GM21367 (cell line): ENCODE measurements at regions not wholly inside any gene's neighbourhood (a gene's known extent, or its start where the extent isn't known, plus 50 kb on each side); places are given as distances from the start of the nearest gene placed in this dataset.

Experiments
- ATAC-seq: cut with Tn5 transposase; IDR thresholded peaks from one replicate; pipeline ENCODE4 v1.9.1; 2021; ENCODE audit not compliant: unreplicated experiment

DNA sequence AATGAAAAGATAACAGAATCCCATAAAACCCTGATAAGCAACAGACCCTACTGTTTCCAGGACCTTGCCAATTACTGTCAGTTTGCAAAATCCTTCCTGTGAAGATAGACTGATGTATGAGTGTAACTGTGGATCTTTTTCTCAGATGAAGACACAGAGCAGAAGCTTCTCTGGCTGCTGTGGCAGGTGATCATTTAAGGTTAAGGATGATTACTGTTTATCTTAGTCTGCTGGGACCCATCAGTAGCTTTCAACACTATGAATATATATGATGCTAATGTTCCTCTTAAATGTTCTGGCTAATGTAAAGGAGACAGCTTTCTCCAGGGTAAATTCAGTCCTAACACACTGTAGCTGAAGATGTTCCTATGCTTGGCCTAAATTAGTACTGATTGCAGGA, 56.0 kb upstream of the CTTNBP2 start:
- ATAC-seq, result no peak

- ATAC-seq, result no peak
Observed at GRCh38 chr7:117931314-117931713, 58.1 kb upstream of the CTTNBP2 start.

DNA sequence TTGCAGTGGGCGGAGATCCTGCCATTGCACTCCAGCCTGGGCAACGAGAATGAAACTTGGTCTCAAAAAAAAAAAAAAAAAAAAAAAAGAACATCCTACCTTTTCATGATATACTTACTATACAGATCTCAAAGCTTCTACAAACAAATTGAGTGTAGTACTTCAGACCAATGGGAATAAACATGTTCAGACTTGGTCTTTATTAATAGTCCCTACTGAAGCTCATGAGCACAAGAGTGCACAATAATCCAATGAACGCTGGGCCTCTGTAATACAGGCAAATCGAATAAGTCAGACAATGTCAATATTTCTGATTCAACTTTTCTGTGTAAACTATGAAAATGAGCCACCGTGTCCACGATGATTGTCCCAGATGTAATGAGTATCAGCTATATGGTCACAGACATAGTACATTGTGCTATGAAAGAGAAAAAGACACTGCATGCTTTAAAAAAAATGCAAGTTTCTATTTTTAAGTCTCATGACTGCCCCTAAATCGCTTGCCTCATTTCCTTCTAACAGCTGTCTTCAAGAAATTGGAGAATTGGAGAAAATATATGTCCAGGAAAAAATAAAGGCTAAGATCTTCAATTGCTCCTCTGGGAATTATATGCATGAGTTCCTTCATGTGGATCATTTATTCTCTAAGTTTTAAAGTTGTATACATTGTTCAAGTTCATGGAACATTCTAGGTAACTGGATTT, 64.0 kb upstream of the CTTNBP2 start:
- ATAC-seq, result no peak

DNA sequence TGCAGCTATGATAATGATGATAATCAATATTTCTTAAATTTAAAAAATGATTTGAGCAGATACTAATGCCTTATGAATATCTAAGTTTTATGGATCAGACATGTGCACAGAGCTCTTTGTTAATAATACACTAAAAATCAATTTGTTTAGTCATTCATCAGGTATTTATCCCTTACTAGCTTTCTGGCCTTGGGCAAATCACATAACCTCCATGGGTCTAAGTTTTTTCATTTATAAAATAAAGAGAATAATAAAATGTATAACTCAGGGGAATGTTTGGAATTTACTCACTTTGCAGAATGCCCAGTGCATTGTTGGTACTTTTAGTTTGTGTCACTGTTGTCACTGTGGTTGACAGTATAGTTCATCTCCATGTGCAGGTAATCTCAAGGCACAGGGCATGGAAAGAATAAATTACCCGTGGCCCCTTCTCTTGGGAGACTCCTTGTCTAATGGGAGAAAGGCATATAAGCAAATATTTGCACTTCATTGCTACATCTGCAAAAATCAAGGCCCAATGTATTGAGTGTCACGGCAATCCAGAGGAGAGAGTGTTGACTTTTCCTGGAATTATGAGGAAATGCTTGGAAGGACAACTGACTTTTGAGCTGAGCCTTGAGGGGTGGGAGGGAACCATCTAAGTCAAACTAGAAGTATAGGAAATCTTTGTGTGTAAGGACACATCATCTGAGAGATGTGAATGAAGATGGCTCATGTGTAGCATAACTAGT, 64.7 kb upstream of the CTTNBP2 start:
- ATAC-seq, result no peak

GRCh38 chr7:117941138-117941810, 68.0 kb upstream of the CTTNBP2 start:
- ATAC-seq, result no peak

- ATAC-seq, result no peak
Observed at GRCh38 chr7:117942780-117943179, 69.5 kb upstream of the CTTNBP2 start.

- no peak for ATAC-seq
Observed at GRCh38 chr7:117944886-117945285, 71.6 kb upstream of the CTTNBP2 start.

- ATAC-seq, result no peak
Observed at GRCh38 chr7:117946151-117946633, 73.0 kb upstream of the CTTNBP2 start.

DNA sequence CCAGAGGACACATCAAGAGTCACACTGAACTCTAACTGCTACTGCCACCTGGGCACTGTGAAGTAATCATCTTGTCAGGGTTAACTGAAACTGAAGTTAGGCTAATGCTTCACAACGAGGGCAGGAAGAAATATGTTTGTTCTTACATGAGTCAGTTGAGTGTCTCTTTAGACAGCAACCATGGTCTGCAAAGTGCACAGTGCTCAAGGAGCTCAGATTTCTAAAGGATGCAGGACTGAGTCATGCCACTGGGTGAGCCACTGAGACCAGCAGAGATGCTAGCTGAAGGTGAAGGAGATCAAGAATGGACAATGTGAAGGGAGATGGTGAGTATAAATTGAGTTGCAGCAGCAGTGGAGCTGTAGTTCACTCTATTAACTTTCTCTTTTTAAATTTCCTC, 76.0 kb upstream of the CTTNBP2 start:
- ATAC-seq, result no peak

DNA sequence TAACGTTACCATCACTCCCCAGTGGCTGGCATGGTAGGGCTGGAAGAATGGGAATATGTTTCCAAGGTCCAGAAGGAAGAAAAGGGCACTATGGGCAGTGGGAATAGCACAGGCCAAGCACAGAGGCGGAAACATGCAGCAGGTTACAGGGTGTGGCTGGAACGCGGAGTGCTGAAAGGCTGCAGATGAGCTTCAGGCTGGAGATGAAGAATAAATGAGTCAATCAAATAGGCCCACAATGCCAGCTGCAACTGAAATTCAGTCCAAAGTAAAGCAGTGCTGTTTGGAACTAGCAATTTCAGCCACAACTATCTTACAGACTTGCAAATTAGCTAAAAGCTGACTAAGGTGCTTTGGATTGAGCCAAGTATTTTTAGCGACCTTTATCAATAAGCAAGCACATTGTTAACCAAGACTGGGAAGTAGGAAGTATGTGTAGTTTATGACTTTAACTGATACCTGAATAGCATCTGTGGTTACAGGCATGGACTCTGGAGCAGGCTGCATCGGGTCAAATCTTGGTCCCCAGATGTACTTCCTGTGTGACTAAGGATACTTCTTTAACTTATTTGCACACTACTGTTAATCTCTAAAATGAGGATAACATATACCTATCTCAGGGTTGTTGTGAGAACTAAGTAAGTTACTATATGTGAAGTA, 77.5 kb upstream of the CTTNBP2 start:
- ATAC-seq, result no peak

DNA sequence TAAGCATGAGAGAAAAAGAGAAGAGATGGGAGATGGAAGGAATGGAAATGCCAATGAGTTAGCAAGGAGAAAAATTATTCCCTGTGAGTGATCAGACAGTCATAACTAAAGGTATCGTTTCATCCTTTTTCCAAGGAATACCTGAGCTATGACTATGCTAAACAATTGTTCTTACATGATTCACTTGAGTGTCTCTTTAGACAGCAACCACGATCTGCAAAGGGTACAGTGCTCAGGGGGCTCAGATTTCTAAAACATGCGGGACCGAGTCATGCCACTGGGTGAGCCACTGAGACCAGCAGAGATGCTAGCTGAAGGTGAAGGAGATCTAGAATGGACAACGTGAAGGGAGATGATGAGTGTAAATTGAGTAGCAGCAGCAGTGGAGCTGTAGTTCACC, 78.0 kb upstream of the CTTNBP2 start:
- no peak for ATAC-seq

DNA sequence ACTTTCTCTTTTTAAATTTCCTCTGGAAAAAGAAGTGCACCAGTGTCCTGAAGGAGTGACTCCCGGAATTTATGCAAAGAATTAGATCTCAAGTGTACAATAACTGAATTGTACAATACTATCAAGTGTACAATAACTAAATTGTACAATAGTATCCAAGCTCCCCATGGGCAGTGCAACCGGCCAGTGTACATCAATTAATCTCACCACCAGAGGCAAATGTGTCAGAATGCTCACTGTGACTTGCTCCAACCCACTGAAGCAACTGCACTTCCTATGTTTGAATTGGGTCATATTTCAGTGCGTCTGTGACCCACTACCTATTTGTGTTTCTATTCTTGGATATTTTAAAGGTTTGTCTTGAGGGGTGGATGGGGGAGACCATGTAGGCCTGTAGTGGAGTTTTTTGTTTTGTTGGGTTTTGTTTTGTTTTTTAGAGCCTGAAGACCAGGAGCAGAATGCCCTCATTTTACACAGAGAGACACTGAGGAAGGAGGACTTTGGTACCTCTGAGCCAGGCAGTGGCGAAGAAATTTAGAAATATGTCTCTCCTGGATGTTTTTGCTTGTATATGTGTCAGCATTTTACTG, 78.5 kb upstream of the CTTNBP2 start:
- no peak for ATAC-seq

DNA sequence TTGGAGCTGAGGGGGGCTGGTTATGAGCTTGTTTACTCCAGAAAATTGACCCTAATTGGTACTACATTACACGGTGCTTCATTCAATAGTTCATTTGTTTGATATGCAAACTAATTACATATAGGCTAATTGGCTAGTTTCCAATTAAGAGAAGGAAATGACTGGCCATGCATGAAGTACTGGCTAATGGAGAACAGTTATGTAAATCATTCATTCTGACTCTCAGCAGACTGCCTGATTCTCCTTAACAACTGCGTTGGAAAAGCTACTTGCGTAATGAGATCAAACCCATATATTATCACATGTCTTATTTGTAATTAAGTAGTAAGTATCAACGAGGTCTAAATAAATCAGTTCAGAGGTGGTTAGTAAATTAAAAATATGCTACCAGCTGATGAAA, 81.8 kb upstream of the CTTNBP2 start:
- no peak for ATAC-seq

- ATAC-seq, result no peak
Observed at GRCh38 chr7:117960351-117960750, 87.1 kb upstream of the CTTNBP2 start.

- ATAC-seq, result no peak
Observed at GRCh38 chr7:117961235-117961634, 88.0 kb upstream of the CTTNBP2 start.

- no peak for ATAC-seq
Observed at GRCh38 chr7:117962366-117962994, 89.2 kb upstream of the CTTNBP2 start.

- ATAC-seq, result no peak
Observed at GRCh38 chr7:117963264-117964197, 90.3 kb upstream of the CTTNBP2 start.

- no peak for ATAC-seq
Observed at GRCh38 chr7:117970801-117971200, 97.6 kb upstream of the CTTNBP2 start.

DNA sequence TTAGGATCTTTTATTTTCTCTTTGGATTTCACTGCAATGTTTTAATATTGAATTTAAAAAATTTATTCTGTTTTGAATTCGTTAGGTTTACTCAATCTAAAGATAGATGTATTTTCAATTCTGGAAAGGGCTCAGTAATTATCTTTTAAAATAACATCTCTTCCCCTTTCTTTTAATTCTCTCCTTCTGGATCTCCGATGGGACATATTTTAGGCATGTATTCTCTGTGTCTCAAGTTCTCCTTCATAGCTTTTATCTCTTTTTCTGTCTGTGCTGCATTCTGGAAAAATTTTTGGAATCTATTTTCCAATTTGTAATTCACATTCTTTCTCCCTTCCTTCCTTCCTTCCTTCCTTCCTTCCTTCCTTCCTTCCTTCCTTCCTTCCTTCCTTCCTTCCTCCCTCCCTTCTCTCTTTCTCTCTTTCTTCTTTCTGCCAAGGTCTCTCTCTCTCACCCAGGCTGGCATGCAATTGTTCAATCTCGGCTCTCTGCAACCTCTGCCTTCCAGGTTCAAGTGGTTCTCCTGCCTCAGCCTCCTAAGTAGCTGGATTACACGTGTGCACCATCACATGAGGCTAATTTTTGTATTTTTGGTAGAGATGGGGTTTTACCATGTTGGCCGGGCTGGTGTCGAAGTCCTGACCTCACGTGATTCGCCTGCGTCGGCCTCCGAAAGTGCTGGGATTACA, 98.5 kb upstream of the CTTNBP2 start:
- no peak for ATAC-seq
